ENCODE measurements at regions not wholly inside any gene's neighbourhood (a gene's known extent, or its start where the extent isn't known, plus 50 kb on each side); places are given as distances from the start of the nearest gene placed in this dataset.

DNA sequence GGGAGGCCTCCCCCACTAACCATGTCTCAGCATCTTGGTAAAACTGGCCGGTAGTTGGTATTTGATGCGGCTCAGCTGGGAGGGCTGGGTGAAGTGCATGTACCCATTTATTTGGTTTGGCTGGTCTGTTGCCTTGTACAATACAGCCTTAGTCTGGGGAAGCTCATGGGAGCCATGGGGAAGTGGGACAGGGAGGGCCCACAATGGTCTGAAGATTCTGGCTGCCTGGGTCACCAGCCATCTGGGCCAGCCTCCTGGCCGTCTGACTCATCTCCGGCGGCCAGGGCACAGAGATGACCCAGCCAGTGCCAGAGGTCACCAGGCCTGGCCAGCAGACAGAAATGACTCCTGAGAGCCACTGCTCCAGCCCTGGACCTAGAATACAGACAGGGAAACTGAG lies 51.6 kb upstream of the SMAD6 start:
- TF ChIP-seq, protein P1, sequence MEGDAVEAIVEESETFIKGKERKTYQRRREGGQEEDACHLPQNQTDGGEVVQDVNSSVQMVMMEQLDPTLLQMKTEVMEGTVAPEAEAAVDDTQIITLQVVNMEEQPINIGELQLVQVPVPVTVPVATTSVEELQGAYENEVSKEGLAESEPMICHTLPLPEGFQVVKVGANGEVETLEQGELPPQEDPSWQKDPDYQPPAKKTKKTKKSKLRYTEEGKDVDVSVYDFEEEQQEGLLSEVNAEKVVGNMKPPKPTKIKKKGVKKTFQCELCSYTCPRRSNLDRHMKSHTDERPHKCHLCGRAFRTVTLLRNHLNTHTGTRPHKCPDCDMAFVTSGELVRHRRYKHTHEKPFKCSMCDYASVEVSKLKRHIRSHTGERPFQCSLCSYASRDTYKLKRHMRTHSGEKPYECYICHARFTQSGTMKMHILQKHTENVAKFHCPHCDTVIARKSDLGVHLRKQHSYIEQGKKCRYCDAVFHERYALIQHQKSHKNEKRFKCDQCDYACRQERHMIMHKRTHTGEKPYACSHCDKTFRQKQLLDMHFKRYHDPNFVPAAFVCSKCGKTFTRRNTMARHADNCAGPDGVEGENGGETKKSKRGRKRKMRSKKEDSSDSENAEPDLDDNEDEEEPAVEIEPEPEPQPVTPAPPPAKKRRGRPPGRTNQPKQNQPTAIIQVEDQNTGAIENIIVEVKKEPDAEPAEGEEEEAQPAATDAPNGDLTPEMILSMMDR (IDR thresholded peaks at IDR 0.05) = no peak
- TF ChIP-seq POLR2AphosphoS5 (IDR thresholded peaks at IDR 0.05; ENCODE audit: insufficient read depth in 1 of 2, low read depth in 1 of 2) = peak in 1 of 2 donors; percentile 23
